ENCODE measurements at regions not wholly inside any gene's neighbourhood (a gene's known extent, or its start where the extent isn't known, plus 50 kb on each side); places are given as distances from the start of the nearest gene placed in this dataset.
"Not testable (repeated sequence)": the region's sequence is repeated elsewhere in the genome, so short reads cannot be mapped to it uniquely, and the experiment has no call there.

DNA sequence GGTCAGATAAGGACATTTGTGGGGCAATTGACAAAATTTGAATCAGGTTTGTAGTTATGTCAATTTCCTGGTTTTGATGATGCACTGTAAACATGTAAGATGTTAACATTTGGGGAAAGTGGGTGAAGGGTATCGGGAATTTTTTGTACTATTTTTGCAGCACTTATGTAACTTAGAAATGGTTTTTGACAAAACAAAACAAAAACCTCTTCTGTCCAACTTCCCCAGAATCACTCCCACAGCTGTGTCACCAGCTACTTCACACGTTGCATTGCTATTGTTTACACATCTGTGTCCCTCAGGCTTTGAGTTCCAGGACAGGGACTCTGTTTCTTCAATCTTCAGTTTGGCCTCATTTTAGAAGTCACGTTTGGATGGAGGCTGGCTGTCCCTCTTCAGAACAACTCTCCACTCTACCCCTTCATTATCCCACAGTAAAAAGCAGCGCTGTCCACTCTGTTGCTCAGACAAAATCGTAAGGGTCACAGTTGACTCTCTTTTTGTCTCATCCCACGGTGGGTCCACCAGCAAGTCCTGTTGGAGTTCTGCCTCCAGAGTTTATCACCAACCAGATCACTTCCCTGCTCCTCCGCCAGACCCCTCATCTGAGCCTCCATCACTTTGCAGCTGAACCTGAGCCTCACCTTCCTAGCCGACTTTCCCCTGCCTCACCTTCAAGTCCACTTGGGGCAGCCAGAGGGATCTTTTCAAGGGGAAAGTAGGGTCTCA, 63.2 kb downstream of the NENF start:
- DNase-seq (ENCODE audit: low read depth in 4 of 4, low spot score in 3 of 4) = no peak

DNA sequence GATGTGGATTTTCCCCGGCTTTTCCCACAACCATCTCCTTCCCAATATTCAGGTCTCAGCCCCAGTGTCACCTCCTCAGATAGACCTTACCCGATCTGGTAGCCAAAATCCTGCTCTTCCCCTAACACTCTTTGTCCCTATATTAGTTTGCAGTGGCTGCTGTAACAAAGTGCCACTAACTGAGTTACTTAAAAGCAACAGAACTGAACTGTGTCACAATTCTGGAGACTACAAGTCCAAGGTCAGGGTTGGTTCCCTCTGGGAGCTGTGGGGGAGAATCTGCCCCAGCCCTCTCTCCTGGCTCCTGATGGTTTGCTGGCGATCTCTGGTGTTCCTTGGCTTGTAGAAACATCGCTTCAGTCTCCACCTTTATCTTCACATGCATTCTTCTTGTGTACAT, 64.0 kb downstream of the NENF start:
- DNase-seq (ENCODE audit: low read depth in 4 of 4, low spot score in 3 of 4) = no peak

DNA sequence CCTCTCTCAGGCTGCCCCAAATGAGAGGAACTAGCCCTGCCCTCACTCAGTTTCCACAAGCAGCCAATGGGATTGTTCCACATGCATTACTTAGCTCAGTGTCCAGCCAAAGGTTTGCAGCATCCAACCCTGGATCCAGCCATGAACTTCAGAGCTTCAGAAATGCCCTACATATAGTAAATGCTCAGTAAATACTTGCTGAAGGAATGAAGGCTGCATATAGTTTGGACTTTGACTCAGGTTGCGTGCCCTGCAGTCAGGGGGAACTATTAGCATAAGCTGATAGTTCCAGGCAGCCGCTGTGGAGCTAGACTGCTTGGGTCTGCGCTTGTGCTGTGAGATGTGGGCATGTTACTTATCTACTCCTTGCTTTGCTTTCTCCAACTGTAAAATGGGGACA, 64.8 kb downstream of the NENF start:
- no peak for DNase-seq (ENCODE audit: low read depth in 4 of 4, low spot score in 3 of 4)

DNA sequence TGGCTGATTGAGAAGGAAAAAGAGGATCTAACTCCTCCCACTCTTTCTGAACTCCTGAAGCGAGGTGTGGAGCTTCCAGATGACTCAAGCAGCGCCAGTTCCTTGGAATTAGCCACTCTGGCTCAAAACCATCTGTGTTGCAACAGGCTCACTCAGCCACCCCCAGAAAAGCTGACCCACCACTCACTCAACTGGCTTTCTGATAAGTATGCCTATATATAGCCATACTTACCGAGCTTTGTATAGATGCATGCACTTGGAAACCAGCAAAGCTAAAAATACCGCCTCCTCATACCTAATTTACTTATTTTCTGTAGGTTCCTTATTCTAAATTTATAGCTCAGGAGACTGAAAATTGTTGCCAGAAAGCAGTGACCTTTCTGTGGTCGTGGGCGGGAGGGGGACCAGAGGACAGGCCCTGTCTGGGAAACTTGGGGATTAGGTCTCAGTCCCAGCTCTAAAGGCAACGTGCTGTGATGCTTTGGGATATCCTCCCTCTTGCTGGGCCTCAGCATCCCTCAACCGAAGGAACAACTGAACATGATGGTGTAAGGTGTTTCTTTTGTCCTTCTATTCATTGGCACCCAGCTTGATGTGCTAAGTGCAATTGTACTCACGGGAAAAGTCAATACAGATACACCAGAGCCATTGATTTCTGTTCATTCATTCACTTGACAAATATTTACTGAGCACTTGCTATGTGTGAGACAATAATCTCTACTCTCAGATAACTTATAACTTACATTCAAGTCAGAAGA, 65.7 kb downstream of the NENF start:
- no peak for DNase-seq (ENCODE audit: low read depth in 4 of 4, low spot score in 3 of 4)

DNA sequence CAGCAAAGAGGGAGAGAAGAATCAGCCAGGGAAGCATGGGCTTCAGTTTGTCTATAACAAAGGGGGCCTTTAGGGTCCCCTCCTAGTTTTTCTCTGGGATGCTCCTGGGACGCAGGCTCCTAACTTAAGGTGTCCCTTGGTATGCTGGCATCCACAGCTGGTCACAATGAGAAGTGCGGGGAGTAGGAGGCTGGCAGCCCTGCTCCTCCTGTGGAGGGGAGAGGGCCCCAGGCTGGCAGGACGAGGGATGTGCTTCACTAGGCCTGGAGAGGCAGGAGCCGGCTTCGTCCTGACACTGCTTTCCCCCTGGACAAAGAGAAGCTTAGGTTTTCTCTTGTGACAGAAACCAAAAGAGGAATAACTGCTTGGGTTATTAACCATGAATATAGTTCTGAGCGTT, 67.6 kb downstream of the NENF start:
- no peak for DNase-seq (ENCODE audit: low read depth in 4 of 4, low spot score in 3 of 4)

DNA sequence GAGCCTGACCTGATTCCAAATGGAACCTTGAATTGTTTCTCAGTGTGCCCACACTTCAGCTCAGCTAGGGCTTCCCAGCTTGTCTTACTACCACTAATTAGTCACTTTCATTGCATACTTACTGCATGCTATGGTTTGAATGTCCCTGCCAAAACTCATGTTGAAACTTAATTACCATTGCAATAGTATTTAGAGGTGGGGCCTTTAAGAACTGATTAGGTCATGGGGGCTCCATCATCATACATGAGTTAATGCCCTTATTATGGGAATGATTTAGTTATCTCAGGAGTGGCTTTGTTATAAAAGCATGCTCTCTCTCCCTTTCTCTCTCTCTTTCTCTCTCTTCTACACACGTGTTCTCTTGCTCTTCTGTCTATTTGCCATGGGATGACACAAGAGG, 68.3 kb downstream of the NENF start:
- no peak for DNase-seq (ENCODE audit: low read depth in 4 of 4, low spot score in 3 of 4)

DNA sequence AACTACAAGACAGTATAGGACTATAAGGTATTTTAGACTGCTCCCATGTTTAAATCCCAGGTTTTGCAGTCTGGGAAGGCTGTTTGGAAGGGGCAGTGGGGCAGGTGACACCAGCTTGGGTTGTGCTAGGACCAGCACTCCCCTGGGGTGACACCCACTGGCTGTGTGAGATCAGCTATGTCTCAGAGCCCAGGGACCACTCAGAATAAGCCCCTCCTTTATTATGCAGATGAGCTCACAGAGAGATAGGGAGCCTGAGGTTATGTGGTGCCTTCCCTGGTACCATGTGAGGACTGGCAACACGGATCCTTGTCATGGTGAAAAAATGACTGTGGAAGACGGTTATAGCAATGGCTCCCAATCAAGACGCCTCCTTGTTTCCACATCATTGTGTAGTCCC, 71.0 kb downstream of the NENF start:
- DNase-seq (ENCODE audit: low read depth in 4 of 4, low spot score in 3 of 4) = no peak

DNA sequence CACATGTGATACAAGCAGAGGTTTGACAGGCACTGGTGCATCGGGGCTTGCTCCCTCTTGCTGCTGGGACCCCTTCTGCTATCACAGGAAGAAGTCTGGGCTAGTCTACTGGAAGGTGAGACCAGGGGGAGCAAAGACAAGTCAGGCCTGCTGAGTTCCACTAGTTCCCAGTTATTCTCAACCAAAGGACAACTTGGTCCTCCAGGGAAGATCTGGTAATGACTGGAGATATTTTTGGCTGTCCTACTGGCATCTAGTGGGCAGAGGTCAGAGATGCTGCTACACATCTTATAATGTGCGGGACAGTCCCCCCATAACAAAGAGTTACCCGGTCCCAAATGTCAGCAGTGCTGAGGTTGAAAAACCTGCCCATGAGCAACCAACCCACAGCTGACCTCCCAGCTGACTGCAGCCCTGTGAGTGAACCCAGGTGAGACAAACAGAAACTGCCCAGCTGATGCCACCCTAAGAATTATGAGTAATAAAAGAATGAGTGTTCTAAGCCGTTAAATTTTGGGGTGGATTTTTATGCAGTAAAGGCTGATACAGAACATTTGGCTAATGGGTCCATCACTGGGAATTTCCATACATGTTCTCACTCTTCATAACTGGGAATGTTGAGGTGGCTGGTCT, 71.6 kb downstream of the NENF start:
- no peak for DNase-seq (ENCODE audit: low read depth in 4 of 4, low spot score in 3 of 4)

DNA sequence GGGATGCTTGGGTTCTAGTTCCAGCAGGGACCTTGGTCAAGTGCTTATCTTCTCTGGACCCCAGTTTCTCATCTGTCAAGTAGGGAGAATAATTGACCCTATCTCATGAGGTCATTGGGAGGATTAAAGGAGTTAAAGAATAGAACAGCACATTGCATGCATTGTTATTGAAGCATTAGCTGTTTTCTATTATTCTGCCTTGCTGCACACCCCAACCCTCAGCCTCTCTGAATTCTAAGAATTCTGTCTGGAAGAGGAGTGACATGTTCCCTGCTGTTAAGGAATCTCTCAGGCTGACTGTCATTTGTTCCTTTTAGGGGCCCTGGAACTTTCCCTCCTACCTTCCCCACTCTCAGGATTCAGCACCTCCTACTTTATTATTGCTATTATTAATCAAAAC, 73.9 kb downstream of the NENF start:
- no peak for DNase-seq (ENCODE audit: low read depth in 4 of 4, low spot score in 3 of 4)

DNA sequence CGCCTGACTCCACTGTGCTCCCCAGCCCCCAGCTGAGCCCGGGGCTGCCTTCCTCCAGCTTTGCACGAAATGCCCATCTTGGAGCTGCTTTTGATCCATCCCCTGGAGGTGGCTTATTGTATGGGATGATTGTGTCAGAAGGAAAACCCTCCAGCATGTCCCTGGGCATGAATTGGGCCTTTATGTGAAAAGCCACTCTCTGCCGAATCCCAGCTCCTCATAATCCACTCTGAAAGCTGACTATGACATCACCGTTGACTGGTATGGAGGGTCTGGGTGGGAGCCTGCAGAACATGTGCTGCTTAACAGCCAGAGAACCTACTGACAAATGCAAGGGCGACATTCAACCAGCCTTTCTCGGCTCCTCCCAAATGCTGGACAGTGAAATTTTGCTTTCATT, 74.6 kb downstream of the NENF start:
- DNase-seq (ENCODE audit: low read depth in 4 of 4, low spot score in 3 of 4) = no peak

DNA sequence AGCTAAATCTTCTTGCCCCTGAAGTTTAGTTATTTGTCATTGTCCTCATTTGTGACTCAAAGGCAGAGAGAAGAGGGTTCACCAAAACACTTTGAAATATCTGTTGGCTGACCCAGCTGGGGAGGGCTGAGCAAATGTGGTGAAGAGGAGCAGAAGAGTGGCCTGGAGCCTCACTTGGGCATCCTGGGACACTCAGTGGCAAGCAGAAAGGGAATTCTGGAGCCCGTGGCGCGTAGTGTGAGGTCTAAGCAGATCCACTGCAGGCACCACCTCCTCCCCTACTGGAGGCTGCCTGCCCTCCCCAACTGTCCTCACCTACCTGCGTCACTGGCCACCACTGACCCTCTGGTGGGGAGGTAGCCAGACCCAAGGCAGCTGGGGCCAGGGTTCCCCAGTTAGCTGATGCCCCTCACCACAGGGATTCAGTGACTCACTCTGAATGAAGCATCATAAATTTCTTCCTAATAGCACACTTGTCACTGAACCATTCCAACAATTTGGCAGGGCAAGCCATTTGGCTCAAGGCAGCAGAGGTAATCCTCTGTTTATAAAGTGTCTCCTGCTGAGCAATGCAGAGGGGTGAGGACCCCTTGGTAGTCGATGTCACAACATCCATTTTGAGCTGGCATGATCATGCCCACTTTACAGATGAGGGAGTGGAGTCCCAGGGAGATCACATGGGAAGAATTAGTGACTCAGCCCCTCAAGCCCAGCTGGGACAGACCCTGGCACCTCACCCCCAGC, 80.3 kb downstream of the NENF start:
- no peak for DNase-seq (ENCODE audit: low read depth in 4 of 4, low spot score in 3 of 4)

DNA sequence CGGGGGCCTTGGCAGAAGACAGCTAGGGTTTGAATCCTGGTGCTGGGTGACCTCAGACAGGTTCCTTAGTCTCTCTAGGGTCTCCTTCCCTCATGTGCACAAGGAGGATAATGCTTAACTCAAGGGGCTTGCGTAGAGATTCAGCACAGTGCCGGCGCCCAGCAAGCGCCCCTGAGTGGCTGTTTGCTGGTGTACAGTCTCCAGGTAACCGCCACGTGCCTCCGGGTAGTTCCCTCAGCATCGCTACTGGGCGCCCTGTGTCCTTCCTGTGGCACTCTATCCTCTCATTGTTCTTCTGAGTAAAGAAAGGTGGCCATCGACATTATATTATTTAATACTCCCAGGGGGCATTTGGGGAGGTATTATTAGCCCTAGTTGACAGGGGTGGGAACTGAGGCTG, 80.9 kb downstream of the NENF start:
- no peak for DNase-seq (ENCODE audit: low read depth in 4 of 4, low spot score in 3 of 4)

DNA sequence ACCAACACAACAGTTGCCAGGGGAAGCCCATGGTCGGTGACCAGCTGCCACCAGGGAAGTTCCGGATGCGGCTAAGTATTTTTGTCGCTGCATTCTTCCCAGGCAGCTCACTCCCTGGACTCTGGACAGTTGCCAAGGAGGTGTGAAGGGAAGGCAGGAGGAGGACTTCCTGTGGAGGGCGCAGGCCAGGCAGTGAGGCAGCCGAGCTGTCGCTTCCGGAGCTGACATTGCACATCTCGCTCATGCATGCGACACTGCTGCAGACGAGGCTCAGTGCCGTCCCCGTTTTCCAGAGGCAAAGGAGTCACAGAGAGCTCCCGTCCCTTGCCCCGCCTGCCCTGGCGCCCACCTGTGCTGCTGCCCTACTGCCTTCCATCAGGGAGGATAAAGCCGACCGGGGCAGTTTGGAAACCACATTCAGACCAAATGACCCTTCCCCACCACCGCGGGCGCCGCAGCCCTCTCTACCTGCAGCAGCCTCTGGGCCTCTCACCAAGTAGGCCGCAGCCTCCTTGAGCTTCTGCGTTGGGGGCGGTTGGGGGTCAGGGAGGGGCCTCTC, 81.4 kb downstream of the NENF start:
- DNase-seq (ENCODE audit: low read depth in 4 of 4, low spot score in 3 of 4) = peak in 1 of 4 donors; percentile 31

DNA sequence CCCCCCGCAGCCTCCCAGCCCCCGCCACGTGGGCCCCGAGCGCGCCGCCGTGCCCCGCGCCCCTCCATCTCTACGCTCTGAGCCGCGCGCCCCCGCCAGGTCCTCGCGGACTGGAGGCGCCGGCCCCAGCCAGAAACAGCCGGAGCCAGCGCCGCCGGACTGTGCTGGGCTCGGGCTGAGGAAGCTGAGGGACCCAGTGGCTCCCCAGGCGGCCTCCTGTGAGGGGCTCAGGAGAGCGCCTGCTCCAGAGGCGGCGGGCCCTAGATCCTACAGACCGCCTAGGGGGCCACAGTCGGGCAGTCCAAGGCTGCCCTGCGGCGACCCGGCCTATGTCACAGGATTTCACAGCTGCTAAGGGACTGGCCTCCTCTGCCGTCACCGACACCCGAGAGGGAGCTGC, 82.1 kb downstream of the NENF start:
- peak in 1 of 4 donors; percentile 38 for DNase-seq (ENCODE audit: low read depth in 4 of 4, low spot score in 3 of 4)

DNA sequence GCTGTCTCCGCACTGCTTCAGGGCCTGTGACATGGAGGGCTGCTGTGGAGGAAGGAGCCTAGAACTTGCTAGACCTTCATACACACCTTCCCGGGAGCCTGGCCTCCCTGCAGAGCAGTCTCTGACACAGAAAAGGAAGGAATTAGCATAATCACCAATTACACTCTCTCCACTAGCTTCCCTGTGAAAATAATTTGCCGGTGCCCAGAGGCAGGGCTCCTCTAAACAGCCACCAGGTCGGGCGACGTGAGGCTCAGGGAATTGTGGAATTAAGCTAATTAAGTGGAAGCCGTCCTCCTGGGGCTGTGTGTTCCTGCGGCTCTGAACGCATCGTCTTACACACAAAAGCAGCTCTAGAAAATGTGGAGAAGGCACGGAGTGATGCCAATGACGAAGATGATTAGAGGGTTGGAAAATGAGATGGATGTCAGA, 82.6 kb downstream of the NENF start:
- peak in 1 of 4 donors; percentile 3 for DNase-seq (ENCODE audit: low read depth in 4 of 4, low spot score in 3 of 4)

DNA sequence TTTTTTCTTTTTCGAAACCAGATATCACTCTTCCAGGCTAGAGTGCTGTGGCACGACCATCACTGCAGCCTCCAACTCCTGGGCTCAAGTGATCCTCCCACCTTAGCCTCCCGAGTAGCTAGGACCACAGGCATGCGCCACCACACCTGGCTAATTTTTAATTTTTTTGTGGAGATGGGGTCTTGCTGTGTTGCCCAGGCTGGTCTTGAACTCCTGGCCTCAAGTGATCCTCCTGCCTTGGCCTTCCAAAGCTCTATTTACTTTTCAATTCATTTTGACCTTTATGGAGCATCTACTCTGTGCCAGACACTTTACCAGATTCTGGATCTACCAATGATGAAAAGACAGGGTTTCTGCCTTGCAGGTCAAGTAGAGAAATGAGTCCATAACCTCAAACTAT, 83.3 kb downstream of the NENF start:
- not testable (repeated sequence) for DNase-seq (ENCODE audit: low read depth in 4 of 4, low spot score in 3 of 4)

DNA sequence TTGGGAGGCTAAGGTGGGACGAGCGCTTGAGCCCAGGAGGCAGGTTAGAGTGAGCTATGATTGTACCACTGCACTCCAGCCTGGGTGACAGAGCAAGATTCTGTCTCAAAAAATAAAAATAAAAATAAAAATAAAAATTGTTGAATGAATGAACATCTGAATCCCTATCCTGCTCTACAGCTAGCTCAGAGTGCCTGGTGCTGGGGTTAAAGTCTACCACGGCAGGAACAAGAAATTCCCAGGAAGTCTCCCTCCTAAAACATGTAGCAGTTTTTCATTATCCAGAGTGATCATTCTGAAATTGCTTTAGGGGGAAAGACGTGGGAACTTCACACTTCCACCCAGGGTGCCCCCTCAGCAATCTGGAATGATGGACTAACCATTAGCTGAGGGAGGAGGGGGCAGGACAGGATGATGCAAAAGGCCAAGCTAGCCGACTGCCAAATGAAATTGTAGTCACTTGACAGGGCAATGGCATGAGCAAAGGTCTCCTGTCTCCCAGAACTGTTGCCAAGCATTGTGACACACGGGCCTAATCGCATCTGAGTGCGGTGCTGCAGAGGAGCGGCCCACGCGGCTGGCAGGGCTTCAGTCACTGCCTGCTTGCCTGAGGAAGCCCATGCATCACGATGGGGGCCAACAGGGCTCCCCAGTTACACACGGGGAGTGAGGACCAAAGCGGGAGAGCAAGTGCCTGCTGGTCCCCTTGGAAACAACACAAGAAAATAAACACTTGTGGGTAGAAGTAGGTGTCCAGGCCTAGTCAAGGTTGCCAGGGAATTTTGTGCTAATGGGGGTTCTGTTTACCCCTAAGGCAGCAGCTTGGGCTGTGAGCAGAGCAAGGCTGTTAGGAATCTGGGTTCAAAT, 85.7 kb downstream of the NENF start:
- peak in 1 of 4 donors; percentile 8 for DNase-seq (ENCODE audit: low read depth in 4 of 4, low spot score in 3 of 4)

DNA sequence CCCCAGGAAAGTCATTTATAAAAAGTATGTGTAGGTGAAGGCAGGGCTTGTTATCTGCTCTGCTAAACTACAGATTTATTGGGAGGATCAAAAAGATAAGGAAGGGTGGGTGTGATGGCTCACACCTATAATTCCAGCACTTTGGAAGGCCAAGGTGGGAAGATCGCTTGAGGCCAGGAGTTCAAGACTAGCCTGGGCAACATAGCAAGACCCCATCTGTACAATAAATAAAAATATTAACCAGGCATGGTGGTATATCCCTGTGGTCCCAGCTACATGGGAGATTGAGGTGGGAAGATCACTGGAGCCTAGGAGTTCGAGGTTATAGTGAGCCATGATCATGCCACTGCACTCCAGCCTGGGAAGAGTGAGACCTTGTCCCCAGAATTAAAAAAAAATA, 86.4 kb downstream of the NENF start:
- no peak for DNase-seq (ENCODE audit: low read depth in 4 of 4, low spot score in 3 of 4)

DNA sequence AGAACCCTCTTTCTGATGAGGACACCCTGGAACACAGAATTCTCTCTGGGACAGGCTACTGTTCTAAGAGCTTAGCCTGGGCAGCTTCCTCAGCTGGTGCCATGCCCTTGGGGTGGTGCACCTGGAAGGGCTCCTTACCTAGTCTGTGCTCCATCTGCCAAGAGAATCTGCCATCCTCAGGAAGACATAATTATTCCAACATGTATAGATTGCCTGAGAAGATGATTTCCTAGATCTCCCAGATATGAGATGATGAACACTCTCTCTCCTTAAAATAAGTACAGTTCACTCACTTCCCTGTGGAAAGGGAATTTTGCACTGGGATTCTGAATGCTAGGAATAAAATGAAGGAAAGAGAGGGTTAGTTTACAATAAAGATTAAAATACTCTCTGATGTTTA, 87.6 kb downstream of the NENF start:
- no peak for DNase-seq (ENCODE audit: low read depth in 4 of 4, low spot score in 3 of 4)

DNA sequence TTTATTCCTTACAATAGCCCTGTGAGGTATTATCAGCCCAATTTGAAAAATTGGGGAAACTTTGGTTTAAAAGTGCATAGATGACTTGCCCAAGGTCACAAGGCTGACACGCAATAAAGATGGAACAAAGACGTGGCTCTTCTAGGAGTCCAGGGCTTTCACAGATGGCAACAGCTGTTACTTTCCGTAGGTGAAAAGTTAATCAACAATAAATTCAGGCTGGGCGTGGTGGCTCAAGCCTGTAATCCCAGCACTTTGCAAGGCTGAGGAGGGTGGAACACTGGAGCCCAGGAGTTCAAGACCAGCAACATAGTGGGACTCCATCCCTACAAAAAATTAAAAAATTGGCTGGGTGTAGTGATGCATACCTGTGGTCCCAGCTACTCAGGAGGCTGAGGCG, 87.8 kb upstream of the ATF3 start:
- DNase-seq (ENCODE audit: low read depth in 4 of 4, low spot score in 3 of 4) = no peak
